Panc1 (cell line): ENCODE measurements at regions not wholly inside any gene's neighbourhood (a gene's known extent, or its start where the extent isn't known, plus 50 kb on each side); places are given as distances from the start of the nearest gene placed in this dataset.

Experiments
- ATAC-seq: fragments of 200-7000 bp; cut with Tn5 transposase; 2 replicates; pipeline ENCODE4 v1.9.1; 2020; ENCODE audit warnings: mild to moderate bottlenecking, moderate library complexity
- BruUV-seq: library from RNA; stranded (reverse); fragments of 400-500 nt; replicated peaks from 2 replicates; lab custom pipeline; 2021; lab: Mats Ljungman, UMichigan
- CTCF ChIA-PET: fragments of 300-600 bp; sonication (Branson Sonifier 250); formaldehyde crosslinking; loops from one replicate; lab custom pipeline; 2022; ENCODE audit warnings: antibody characterized with exemption; lab: Charles Lee
- POLR2A ChIA-PET: fragments of 300-600 bp; sonication (Branson Sonifier 250); formaldehyde crosslinking; loops from one replicate; lab custom pipeline; 2022; ENCODE audit warnings: antibody characterized with exemption; lab: Charles Lee
- DNase-seq: peaks from one replicate; pipeline ENCODE4 v3.0.0-alpha.2; 2010; ENCODE audit warnings: low read depth, low spot score
- H3K27ac ChIP-seq: 2 replicates; pipeline ENCODE4 v1.5.1; 2011; ENCODE audit warnings: mild to moderate bottlenecking, low read length, inconsistent platforms
- H3K27me3 ChIP-seq: fragments of 200-500 bp; sonication (Bioruptor generic); 2 replicates; pipeline ENCODE4 v1.6.0; 2014; ENCODE audit warnings: low read length, inconsistent platforms; ENCODE audit not compliant: control insufficient read depth, insufficient read depth
- H3K36me3 ChIP-seq: fragments of 200-500 bp; sonication (Bioruptor generic); 2 replicates; pipeline ENCODE4 v1.5.1; 2014; ENCODE audit warnings: inconsistent platforms, mild to moderate bottlenecking, low read length, moderate library complexity; ENCODE audit not compliant: control insufficient read depth, insufficient read depth
- H3K4me1 ChIP-seq: 2 replicates; pipeline ENCODE4 v1.5.1; 2011; ENCODE audit warnings: inconsistent platforms, mild to moderate bottlenecking, low read length, moderate library complexity; ENCODE audit not compliant: control insufficient read depth, insufficient read depth
- H3K4me3 ChIP-seq, 2 experiments: 2 replicates each; pipeline ENCODE4 v1.5.1; 2011 to 2012; ENCODE audit warnings: low read depth in 2 of 2, low read length in 2 of 2, mild to moderate bottlenecking in 2 of 2, inconsistent platforms in 1 of 2, moderate library complexity in 1 of 2
- H3K9me3 ChIP-seq: fragments of 200-500 bp; sonication (Bioruptor generic); 2 replicates; pipeline ENCODE4 v1.5.1; 2014; ENCODE audit warnings: low read depth, mild to moderate bottlenecking, inconsistent platforms, low read length, moderate library complexity; ENCODE audit not compliant: control insufficient read depth, insufficient read depth
- POLR2AphosphoS5 ChIP-seq: IDR thresholded peaks from 2 replicates; pipeline ENCODE4 v1.6.1; 2012; ENCODE audit warnings: mild to moderate bottlenecking, low read depth, low read length, moderate library complexity
- SIN3A ChIP-seq: IDR thresholded peaks from 2 replicates; pipeline ENCODE4 v1.6.1; 2012; ENCODE audit warnings: low read depth, mild to moderate bottlenecking, low read length, moderate library complexity, borderline replicate concordance; ENCODE audit not compliant: insufficient read depth
- TCF7L2 ChIP-seq: IDR thresholded peaks from 2 replicates; pipeline ENCODE4 v1.6.1; 2011; ENCODE audit warnings: mild to moderate bottlenecking, low read depth, low read length, inconsistent platforms
- in situ Hi-C: cut with HindIII; loops from 2 replicates; pipeline ENCODE4 v1.10.0; 2016; ENCODE audit warnings: low sequenced_read_pairs, low pct_unique_long_range_greater_than_20kb
- intact Hi-C: fragments of 100-400 bp; cut with micrococcal nuclease; formaldehyde crosslinking; loops from one replicate; pipeline ENCODE4 v1.10.0; 2022; ENCODE audit not compliant: unreplicated experiment
- TF ChIP-seq, protein P1 (sequence below), 2 experiments: IDR thresholded peaks; 2 replicates each; pipeline ENCODE4 v1.6.1; 2011 to 2012; ENCODE audit warnings: low read depth in 2 of 2, control low read depth in 1 of 2, low read length in 1 of 2, mild to moderate bottlenecking in 1 of 2, moderate library complexity in 1 of 2; ENCODE audit not compliant: insufficient read depth in 1 of 2
- TF ChIP-seq, protein P2 (sequence below): fragments of 450-650 bp; IDR thresholded peaks from 2 replicates; pipeline ENCODE4 v1.5.1; 2017; ENCODE audit warnings: mild to moderate bottlenecking

DNA sequence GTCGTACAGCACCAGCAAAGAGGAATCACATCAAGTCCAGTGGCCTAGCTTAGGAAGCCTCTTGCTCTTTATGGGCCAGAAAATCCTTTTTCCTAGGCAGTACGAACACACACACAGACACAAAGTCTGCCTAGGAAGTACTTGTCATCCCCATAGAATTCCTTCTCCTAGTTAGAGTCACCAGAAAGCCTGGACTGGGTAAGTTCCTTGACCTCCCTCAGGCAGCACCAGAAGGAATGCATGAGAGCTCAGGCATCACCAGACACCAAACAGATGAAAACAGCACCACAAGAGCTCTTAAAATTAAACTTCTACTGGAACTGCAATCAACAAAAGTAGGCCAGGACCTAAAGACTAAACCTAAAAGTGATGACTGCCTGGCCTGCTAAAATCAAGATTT, 192.9 kb upstream of the CCDC54 start:
- POLR2A ChIA-PET = no interaction called here
- Histone ChIP-seq H3K27me3 (no peaks in the 10 kb centered on the region), H3K4me1 (no peaks in the 10 kb centered on the region), H3K27ac (no peak overlapping the region), H3K36me3 (no peaks in the 10 kb centered on the region), H3K4me3 (no peak overlapping the region), H3K9me3 (no peaks in the 10 kb centered on the region)
- CTCF ChIA-PET = no interaction called here
- in situ Hi-C loops = no loop called here
- no peak for TF ChIP-seq TCF7L2
- TF ChIP-seq, protein P1, sequence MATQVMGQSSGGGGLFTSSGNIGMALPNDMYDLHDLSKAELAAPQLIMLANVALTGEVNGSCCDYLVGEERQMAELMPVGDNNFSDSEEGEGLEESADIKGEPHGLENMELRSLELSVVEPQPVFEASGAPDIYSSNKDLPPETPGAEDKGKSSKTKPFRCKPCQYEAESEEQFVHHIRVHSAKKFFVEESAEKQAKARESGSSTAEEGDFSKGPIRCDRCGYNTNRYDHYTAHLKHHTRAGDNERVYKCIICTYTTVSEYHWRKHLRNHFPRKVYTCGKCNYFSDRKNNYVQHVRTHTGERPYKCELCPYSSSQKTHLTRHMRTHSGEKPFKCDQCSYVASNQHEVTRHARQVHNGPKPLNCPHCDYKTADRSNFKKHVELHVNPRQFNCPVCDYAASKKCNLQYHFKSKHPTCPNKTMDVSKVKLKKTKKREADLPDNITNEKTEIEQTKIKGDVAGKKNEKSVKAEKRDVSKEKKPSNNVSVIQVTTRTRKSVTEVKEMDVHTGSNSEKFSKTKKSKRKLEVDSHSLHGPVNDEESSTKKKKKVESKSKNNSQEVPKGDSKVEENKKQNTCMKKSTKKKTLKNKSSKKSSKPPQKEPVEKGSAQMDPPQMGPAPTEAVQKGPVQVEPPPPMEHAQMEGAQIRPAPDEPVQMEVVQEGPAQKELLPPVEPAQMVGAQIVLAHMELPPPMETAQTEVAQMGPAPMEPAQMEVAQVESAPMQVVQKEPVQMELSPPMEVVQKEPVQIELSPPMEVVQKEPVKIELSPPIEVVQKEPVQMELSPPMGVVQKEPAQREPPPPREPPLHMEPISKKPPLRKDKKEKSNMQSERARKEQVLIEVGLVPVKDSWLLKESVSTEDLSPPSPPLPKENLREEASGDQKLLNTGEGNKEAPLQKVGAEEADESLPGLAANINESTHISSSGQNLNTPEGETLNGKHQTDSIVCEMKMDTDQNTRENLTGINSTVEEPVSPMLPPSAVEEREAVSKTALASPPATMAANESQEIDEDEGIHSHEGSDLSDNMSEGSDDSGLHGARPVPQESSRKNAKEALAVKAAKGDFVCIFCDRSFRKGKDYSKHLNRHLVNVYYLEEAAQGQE (IDR thresholded peaks at IDR 0.05; ENCODE audit: insufficient read depth in 1 of 2, low read depth in 2 of 2, low read length in 1 of 2) = no peak
- no peak for TF ChIP-seq SIN3A
- no peak for TF ChIP-seq POLR2AphosphoS5
- TF ChIP-seq, protein P2, sequence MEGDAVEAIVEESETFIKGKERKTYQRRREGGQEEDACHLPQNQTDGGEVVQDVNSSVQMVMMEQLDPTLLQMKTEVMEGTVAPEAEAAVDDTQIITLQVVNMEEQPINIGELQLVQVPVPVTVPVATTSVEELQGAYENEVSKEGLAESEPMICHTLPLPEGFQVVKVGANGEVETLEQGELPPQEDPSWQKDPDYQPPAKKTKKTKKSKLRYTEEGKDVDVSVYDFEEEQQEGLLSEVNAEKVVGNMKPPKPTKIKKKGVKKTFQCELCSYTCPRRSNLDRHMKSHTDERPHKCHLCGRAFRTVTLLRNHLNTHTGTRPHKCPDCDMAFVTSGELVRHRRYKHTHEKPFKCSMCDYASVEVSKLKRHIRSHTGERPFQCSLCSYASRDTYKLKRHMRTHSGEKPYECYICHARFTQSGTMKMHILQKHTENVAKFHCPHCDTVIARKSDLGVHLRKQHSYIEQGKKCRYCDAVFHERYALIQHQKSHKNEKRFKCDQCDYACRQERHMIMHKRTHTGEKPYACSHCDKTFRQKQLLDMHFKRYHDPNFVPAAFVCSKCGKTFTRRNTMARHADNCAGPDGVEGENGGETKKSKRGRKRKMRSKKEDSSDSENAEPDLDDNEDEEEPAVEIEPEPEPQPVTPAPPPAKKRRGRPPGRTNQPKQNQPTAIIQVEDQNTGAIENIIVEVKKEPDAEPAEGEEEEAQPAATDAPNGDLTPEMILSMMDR = no peak
- intact Hi-C loops = no loop called here
- BruUV-seq = no TSS peak
- DNase-seq = no peak
- ATAC-seq = no peak

DNA sequence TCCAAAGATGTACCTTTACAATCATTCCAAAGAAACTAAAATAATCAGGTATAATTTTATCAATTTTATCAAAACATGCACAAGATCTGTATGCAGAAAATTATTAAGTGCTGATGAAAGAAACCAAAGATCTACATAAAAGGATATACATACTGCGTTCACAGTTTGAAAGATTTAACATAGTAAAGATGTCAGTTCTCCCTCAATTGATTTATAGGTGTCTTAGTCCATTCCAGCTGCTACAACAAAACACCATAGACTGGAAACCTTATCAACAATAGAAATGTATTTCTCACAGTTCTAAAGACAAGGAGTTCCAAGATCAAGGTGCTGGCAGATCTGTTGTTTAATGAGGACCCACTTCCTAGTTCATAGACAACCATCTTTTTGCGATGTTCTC, 189.0 kb upstream of the CCDC54 start:
- CTCF ChIA-PET = no interaction called here

More for the DNA sequence above, 189.0 kb upstream of the CCDC54 start:
- TF ChIP-seq, protein P2 = no peak
- TF ChIP-seq, protein P1 (IDR thresholded peaks at IDR 0.05; ENCODE audit: insufficient read depth in 1 of 2, low read depth in 2 of 2, low read length in 1 of 2) = no peak
- no peak for TF ChIP-seq POLR2AphosphoS5
- TF ChIP-seq TCF7L2 = no peak
- TF ChIP-seq SIN3A = no peak
- POLR2A ChIA-PET = interaction anchor here (0.6 kb wide), 1 partner anchor 551 kb away, joined by 6 read pairs; no protein-coding TSS in a partner anchor
- no peaks in the 10 kb centered on the region for H3K4me1 ChIP-seq
- no peak overlapping the region for H3K4me3 ChIP-seq
- in situ Hi-C loops = no loop called here
- ATAC-seq (no peak), DNase-seq (no peak)
- no peaks in the 10 kb centered on the region for H3K9me3 ChIP-seq
- H3K27me3 ChIP-seq = no peaks in the 10 kb centered on the region
- intact Hi-C loops = no loop called here
- BruUV-seq = no TSS peak
- no peak overlapping the region for H3K27ac ChIP-seq
- no peaks in the 10 kb centered on the region for H3K36me3 ChIP-seq
